Astrocyte (in vitro differentiated cells and primary cell): ENCODE measurements at regions not wholly inside any gene's neighbourhood (a gene's known extent, or its start where the extent isn't known, plus 50 kb on each side); places are given as distances from the start of the nearest gene placed in this dataset.

Experiments
- CTCF ChIP-seq: IDR thresholded peaks from 2 replicates; pipeline ENCODE4 v1.5.1; 2011; ENCODE audit warnings: low read depth, mild to moderate bottlenecking, inconsistent platforms, low read length, moderate library complexity; ENCODE audit not compliant: insufficient read depth
- EZH2 ChIP-seq: IDR thresholded peaks from 2 replicates; pipeline ENCODE4 v1.6.1; 2012; ENCODE audit warnings: mild to moderate bottlenecking, low read length, inconsistent platforms; ENCODE audit not compliant: insufficient read depth

GRCh38 chr15:70447928-70448698, 315.2 kb downstream of the UACA start:
- TF ChIP-seq EZH2, result no peak
- no peak for TF ChIP-seq CTCF
